Adrenal gland (tissue), 9 donors: ENCODE measurements at regions not wholly inside any gene's neighbourhood (a gene's known extent, or its start where the extent isn't known, plus 50 kb on each side); places are given as distances from the start of the nearest gene placed in this dataset.

Experiments used
- DNase-seq, 7 donors: peaks; one replicate each; pipeline ENCODE4 v3.0.0-alpha.2; 2019 to 2020
- H3K27ac ChIP-seq, 5 donors: fragments of 200-600 bp; sonication (generic) in 4 of 5; 1 replicate in 3 of 5; 2 replicates in 2 of 5; pipeline versions ENCODE4 v1.5.1 to v1.8.0; 2016 to 2020; ENCODE audit warnings: mild to moderate bottlenecking in 1 of 5
- H3K27me3 ChIP-seq: fragments of 200-600 bp; 2 replicates; pipeline ENCODE4 v1.8.0; 2021
- H3K36me3 ChIP-seq, 2 donors: fragments of 200-600 bp; replicated peaks in 1 of 2; 1 replicate in 1 of 2; 2 replicates in 1 of 2; pipeline versions ENCODE4 v1.5.1 to v1.8.0; 2018 to 2022
- H3K4me1 ChIP-seq, 2 donors: fragments of 200-600 bp; replicated peaks in 1 of 2; 1 replicate in 1 of 2; 2 replicates in 1 of 2; pipeline versions ENCODE4 v1.5.1 to v1.8.0; 2018 to 2021
- H3K4me3 ChIP-seq, 4 donors: fragments of 200-600 bp; sonication (generic) in 3 of 4; one replicate each; pipeline ENCODE4 v1.5.1; 2016 to 2018
- H3K9me3 ChIP-seq, 3 donors: fragments of 200-600 bp; sonication (generic) in 1 of 3; replicated peaks in 1 of 3; 1 replicate in 2 of 3; 2 replicates in 1 of 3; pipeline versions ENCODE4 v1.5.1 to v1.8.0; 2016 to 2021
- CTCF ChIP-seq, 6 experiments: fragments of 450-650 bp in 4 of 6; fragments of 200-600 bp in 2 of 6; sonication (generic) in 1 of 6; IDR thresholded peaks; 1 replicate in 5 of 6; 2 replicates in 1 of 6; pipeline versions ENCODE4 v1.5.1 to v1.8.0; 2016 to 2021; ENCODE audit warnings: antibody characterized with exemption in 6 of 6, mild to moderate bottlenecking in 2 of 6, moderate library complexity in 1 of 6
- POLR2A ChIP-seq, 2 donors: fragments of 450-650 bp; IDR thresholded peaks; one replicate each; pipeline ENCODE4 v1.6.1; 2017; ENCODE audit warnings: antibody characterized with exemption in 2 of 2, mild to moderate bottlenecking in 2 of 2, moderate library complexity in 1 of 2
- WGBS, 4 donors: extraction: QIAGEN DNeasy Blood & Tissue Kit in 2 of 4; methylation state at CpG; one replicate each; pipeline versions ENCODE4 v1.1.5 to v1.1.7; 2013 to 2017; 5-methylcytosine and 5-hydroxymethylcytosine counted together
- intact Hi-C, 2 donors: fragments of 100-400 bp; cut with DNase I; formaldehyde crosslinking; loops; one replicate each; pipeline versions ENCODE4 v1.14.1 to v1.15.0; 2022 to 2023
- donor health status: healthy with polysubstance abuse.
- donor health status: Bipolar disorder and iron deficiency.
- donor health status: DM: yes; HTN: yes; CAD: no.
- donor health status: DM: no; HTN: no; CAD: no.
- donor health status: DM: no; HTN: no; CAD: no.

- H3K4me1 ChIP-seq: no peaks in the 10 kb centered on the region
- no peak for TF ChIP-seq POLR2A (IDR thresholded peaks at IDR 0.05)
- TF ChIP-seq CTCF (IDR thresholded peaks at IDR 0.05): no peak
- no peaks in the 10 kb centered on the region for H3K36me3 ChIP-seq
- no peak overlapping the region for H3K4me3 ChIP-seq
- WGBS, 4 donors: 61 to 72% (median 70%) methylated on average over 5 of the region's 5 CpGs
- intact Hi-C loops: no loop called here
- no peak for DNase-seq
- H3K27me3 ChIP-seq: no peaks in the 10 kb centered on the region
- peaks cover 0 to 6% (median 0%) of the 10 kb centered on the region in 3 donors for H3K9me3 ChIP-seq
- no peak overlapping the region for H3K27ac ChIP-seq
Observed at GRCh38 chr1:69328186-69328585, 239.5 kb upstream of the LRRC7 start.

- H3K4me1 ChIP-seq: no peaks in the 10 kb centered on the region
- intact Hi-C loops: no loop called here
- 74 to 77% (median 76%) methylated on average over 2 of the region's 2 CpGs for WGBS, 4 donors
Observed at GRCh38 chr1:69363236-69363635, 204.5 kb upstream of the LRRC7 start.

DNA sequence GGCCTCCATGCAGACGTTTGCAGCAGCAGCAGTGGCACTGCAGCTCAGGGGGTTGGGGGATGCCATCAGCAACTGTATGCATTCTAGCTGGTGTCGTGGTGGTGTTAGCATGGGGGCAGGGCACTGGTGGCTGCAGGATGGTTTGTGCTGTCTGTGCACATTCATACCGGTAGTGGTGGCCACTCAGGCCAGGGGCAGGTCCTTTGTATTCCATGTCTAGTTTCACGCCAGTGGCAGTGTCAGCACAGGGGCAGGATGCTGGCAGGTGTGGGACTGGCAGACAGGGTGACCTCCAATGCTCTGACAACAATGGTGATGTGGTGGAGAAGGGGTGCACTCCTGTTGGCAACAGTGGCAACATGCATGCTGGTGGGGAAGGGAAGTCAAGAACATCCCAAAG is 194.2 kb upstream of the LRRC7 start:
- no peaks in the 10 kb centered on the region for H3K27me3 ChIP-seq
- TF ChIP-seq CTCF (IDR thresholded peaks at IDR 0.05): no peak
- no peak for TF ChIP-seq POLR2A (IDR thresholded peaks at IDR 0.05)

More at GRCh38 chr1:69363236-69363635, 204.5 kb upstream of the LRRC7 start:
- Histone ChIP-seq H3K27ac (no peak overlapping the region), H3K4me3 (no peak overlapping the region), H3K27me3 (no peaks in the 10 kb centered on the region), H3K9me3 (no peaks in the 10 kb centered on the region), H3K36me3 (no peaks in the 10 kb centered on the region)
- TF ChIP-seq CTCF (IDR thresholded peaks at IDR 0.05) (no peak), POLR2A (IDR thresholded peaks at IDR 0.05) (no peak)
- DNase-seq: no peak

GRCh38 chr1:69376408-69376807 is 191.3 kb upstream of the LRRC7 start:
- Histone ChIP-seq H3K4me3 (no peak overlapping the region), H3K27me3 (no peaks in the 10 kb centered on the region), H3K27ac (no peak overlapping the region), H3K36me3 (no peaks in the 10 kb centered on the region), H3K4me1 (no peaks in the 10 kb centered on the region), H3K9me3 (no peaks in the 10 kb centered on the region)
- TF ChIP-seq CTCF (IDR thresholded peaks at IDR 0.05) (no peak), POLR2A (IDR thresholded peaks at IDR 0.05) (no peak)
- intact Hi-C loops: no loop called here
- 75 to 82% (median 80%) methylated on average over 1 of the region's 1 CpG for WGBS, 4 donors
- no peak for DNase-seq

More for the DNA sequence above, 194.2 kb upstream of the LRRC7 start:
- DNase-seq: no peak
- intact Hi-C loops: no loop called here
- no peak overlapping the region for H3K27ac ChIP-seq
- H3K4me1 ChIP-seq: no peaks in the 10 kb centered on the region
- no peaks in the 10 kb centered on the region for H3K9me3 ChIP-seq
- H3K36me3 ChIP-seq: no peaks in the 10 kb centered on the region
- 72 to 75% (median 74%) methylated on average over 4 of the region's 4 CpGs for WGBS, 4 donors
- no peak overlapping the region for H3K4me3 ChIP-seq
